IMR-90 (cell line): ENCODE measurements at regions not wholly inside any gene's neighbourhood (a gene's known extent, or its start where the extent isn't known, plus 50 kb on each side); places are given as distances from the start of the nearest gene placed in this dataset.

ENCODE experiments used
- ATAC-seq: fragments of 200-7000 bp; cut with Tn5 transposase; 2 replicates; pipeline ENCODE4 v1.9.1; 2020; ENCODE audit warnings: low read depth, mild to moderate bottlenecking, moderate library complexity
- BruUV-seq: library from RNA; stranded (reverse); fragments of 400-500 nt; replicated peaks from 2 replicates; lab custom pipeline; 2021; lab: Mats Ljungman, UMichigan
- CTCF ChIA-PET: fragments of 300-600 bp; formaldehyde crosslinking; extraction: SDS; loops from one replicate; lab custom pipeline; 2021; ENCODE audit warnings: antibody characterized with exemption; lab: Yijun Ruan, JAX
- POLR2A ChIA-PET: fragments of 300-600 bp; sonication (Branson Sonifier 250); formaldehyde crosslinking; loops from one replicate; lab custom pipeline; 2022; ENCODE audit warnings: antibody characterized with exemption; ENCODE audit not compliant: unreplicated experiment; lab: Charles Lee
- DNase-seq: peaks from one replicate; pipeline ENCODE4 v3.0.0; 2013
- H2AFZ ChIP-seq: replicated peaks from 2 replicates; pipeline ENCODE3; 2013; ENCODE audit warnings: low read length, mild to moderate bottlenecking; ENCODE audit not compliant: poor library complexity
- H2AK5ac ChIP-seq: 2 replicates; pipeline ENCODE4 v1.6.1; 2013; ENCODE audit warnings: low read depth, low read length, inconsistent platforms
- H2AK9ac ChIP-seq: replicated peaks from 2 replicates; pipeline ENCODE3; 2013; ENCODE audit warnings: mild to moderate bottlenecking, low read depth, low read length, moderate library complexity; ENCODE audit not compliant: poor library complexity
- H2BK120ac ChIP-seq: 2 replicates; pipeline ENCODE4 v1.6.1; 2013; ENCODE audit warnings: low read depth, low read length, inconsistent platforms
- H2BK15ac ChIP-seq: 3 replicates; pipeline ENCODE4 v1.6.1; 2013; ENCODE audit warnings: low read depth, low read length, inconsistent platforms
- H2BK20ac ChIP-seq: 2 replicates; pipeline ENCODE4 v1.6.1; 2013; ENCODE audit warnings: low read depth, mild to moderate bottlenecking, inconsistent platforms, low read length, moderate library complexity
- H2BK5ac ChIP-seq: 2 replicates; pipeline ENCODE4 v1.6.1; 2013; ENCODE audit warnings: mild to moderate bottlenecking, low read depth, low read length, inconsistent platforms; ENCODE audit not compliant: poor library complexity, severe bottlenecking
- H3K14ac ChIP-seq: replicated peaks from 2 replicates; pipeline ENCODE4 v1.6.1; 2013; ENCODE audit warnings: low read depth, low read length, inconsistent platforms
- H3K18ac ChIP-seq: 2 replicates; pipeline ENCODE4 v1.6.1; 2013; ENCODE audit warnings: low read depth, low read length, control low read depth
- H3K23ac ChIP-seq: 2 replicates; pipeline ENCODE4 v1.6.1; 2013; ENCODE audit warnings: low read depth, low read length, inconsistent platforms
- H3K27ac ChIP-seq: 2 replicates; pipeline ENCODE4 v1.5.1; 2013; ENCODE audit warnings: mild to moderate bottlenecking, control low read depth, low read length; ENCODE audit not compliant: insufficient read depth
- H3K27me3 ChIP-seq: 2 replicates; pipeline ENCODE4 v1.6.1; 2013; ENCODE audit warnings: low read length; ENCODE audit not compliant: control insufficient read depth, insufficient read depth
- H3K36me3 ChIP-seq: 2 replicates; pipeline ENCODE4 v1.6.1; 2013; ENCODE audit warnings: low read length, mixed read lengths; ENCODE audit not compliant: control insufficient read depth, insufficient read depth
- H3K4ac ChIP-seq: 2 replicates; pipeline ENCODE4 v1.6.1; 2013; ENCODE audit warnings: low read depth, low read length, inconsistent platforms
- H3K4me1 ChIP-seq: 2 replicates; pipeline ENCODE4 v1.6.1; 2013; ENCODE audit warnings: low read length, mixed read lengths; ENCODE audit not compliant: control insufficient read depth, insufficient read depth
- H3K4me2 ChIP-seq: 2 replicates; pipeline ENCODE4 v1.6.1; 2013; ENCODE audit warnings: low read depth, mild to moderate bottlenecking, control low read depth, low read length, moderate library complexity
- H3K4me3 ChIP-seq: 2 replicates; pipeline ENCODE4 v1.5.1; 2013; ENCODE audit warnings: low read depth, mild to moderate bottlenecking, control low read depth, low read length, moderate library complexity; ENCODE audit not compliant: insufficient read depth
- H3K56ac ChIP-seq: 2 replicates; pipeline ENCODE4 v1.6.1; 2013; ENCODE audit warnings: low read length, inconsistent platforms; ENCODE audit not compliant: insufficient read depth; ENCODE audit errors: extremely low read depth
- H3K79me1 ChIP-seq, 2 experiments: 2 replicates each; pipeline ENCODE4 v1.6.1; 2013; ENCODE audit warnings: low read length in 2 of 2, inconsistent platforms in 1 of 2, low read depth in 1 of 2
- H3K9ac ChIP-seq: 2 replicates; pipeline ENCODE4 v1.6.1; 2013; ENCODE audit warnings: low read depth, low read length, control low read depth
- H3K9me1 ChIP-seq: 2 replicates; pipeline ENCODE4 v1.6.1; 2013; ENCODE audit warnings: low read length, inconsistent platforms; ENCODE audit not compliant: insufficient read depth
- H3K9me3 ChIP-seq: 2 replicates; pipeline ENCODE4 v1.6.1; 2013; ENCODE audit warnings: low read length; ENCODE audit not compliant: control insufficient read depth, insufficient read depth
- H4K20me1 ChIP-seq: 2 replicates; pipeline ENCODE4 v1.6.1; 2013; ENCODE audit warnings: low read length, inconsistent platforms; ENCODE audit not compliant: insufficient read depth
- H4K5ac ChIP-seq: 2 replicates; pipeline ENCODE4 v1.6.1; 2013; ENCODE audit warnings: mild to moderate bottlenecking, low read depth, low read length, control low read depth
- H4K8ac ChIP-seq, 2 experiments: 2 replicates each; pipeline ENCODE4 v1.6.1; 2013; ENCODE audit warnings: low read depth in 2 of 2, low read length in 2 of 2, control low read depth in 1 of 2, inconsistent platforms in 1 of 2
- H4K91ac ChIP-seq: 2 replicates; pipeline ENCODE4 v1.6.1; 2013; ENCODE audit warnings: low read depth, low read length, inconsistent platforms; ENCODE audit not compliant: insufficient read depth
- BHLHE40 ChIP-seq: fragments of 150-350 bp; IDR thresholded peaks from 2 replicates; pipeline ENCODE4 v1.6.1; 2016; ENCODE audit warnings: mild to moderate bottlenecking, low read depth, low read length
- CEBPB ChIP-seq: IDR thresholded peaks from 2 replicates; pipeline ENCODE4 v1.6.1; 2012; ENCODE audit warnings: low read depth, low read length, improper control_type of control experiment
- CHD1 ChIP-seq: IDR thresholded peaks from 2 replicates; pipeline ENCODE4 v1.6.1; 2012; ENCODE audit warnings: low read depth, low read length, improper control_type of control experiment
- FOS ChIP-seq: fragments of 150-350 bp; IDR thresholded peaks from 2 replicates; pipeline ENCODE4 v1.6.1; 2016; ENCODE audit warnings: low read depth, low read length
- MAFK ChIP-seq: IDR thresholded peaks from 2 replicates; pipeline ENCODE4 v1.6.1; 2012; ENCODE audit warnings: low read depth, low read length, improper control_type of control experiment
- MAZ ChIP-seq: IDR thresholded peaks from 2 replicates; pipeline ENCODE4 v1.6.1; 2012; ENCODE audit warnings: low read depth, mild to moderate bottlenecking, low read length, improper control_type of control experiment, moderate library complexity, borderline replicate concordance
- MXI1 ChIP-seq: IDR thresholded peaks from 2 replicates; pipeline ENCODE4 v1.6.1; 2012; ENCODE audit warnings: low read depth, mild to moderate bottlenecking, low read length, moderate library complexity, borderline replicate concordance
- NFE2L2 ChIP-seq: fragments of 150-350 bp; IDR thresholded peaks from 2 replicates; pipeline ENCODE4 v1.6.1; 2016; ENCODE audit warnings: low read depth, mild to moderate bottlenecking, low read length
- POLR2A ChIP-seq: IDR thresholded peaks from 2 replicates; pipeline ENCODE4 v1.6.1; 2012; ENCODE audit warnings: mild to moderate bottlenecking, low read depth, low read length
- RAD21 ChIP-seq: IDR thresholded peaks from 2 replicates; pipeline ENCODE4 v1.6.1; 2012; ENCODE audit warnings: low read length, improper control_type of control experiment
- RCOR1 ChIP-seq: IDR thresholded peaks from 2 replicates; pipeline ENCODE4 v1.6.1; 2012; ENCODE audit warnings: mild to moderate bottlenecking, low read length, improper control_type of control experiment; ENCODE audit not compliant: insufficient replicate concordance
- RFX5 ChIP-seq: IDR thresholded peaks from 2 replicates; pipeline ENCODE4 v1.8.0; 2012; ENCODE audit warnings: low read depth, mild to moderate bottlenecking, low read length, moderate library complexity
- SMC3 ChIP-seq: fragments of 150-350 bp; IDR thresholded peaks from 2 replicates; pipeline ENCODE4 v1.6.1; 2016; ENCODE audit warnings: low read depth, mild to moderate bottlenecking, antibody characterized with exemption, low read length, moderate library complexity
- WGBS, 2 experiments: methylation state at CpG; one replicate each; pipeline versions ENCODE4 v1.1.5 to v1.1.7; 2013; ENCODE audit warnings: missing lambda C conversion rate in 2 of 2; ENCODE audit not compliant: insufficient read length in 1 of 2; ENCODE audit errors: extremely low coverage in 2 of 2; 5-methylcytosine and 5-hydroxymethylcytosine counted together
- dilution Hi-C: fragments of 300-500 bp; cut with HindIII; formaldehyde crosslinking; loops from one replicate; pipeline ENCODE4 v1.14.3; 2018; ENCODE audit warnings: low sequenced_read_pairs; ENCODE audit not compliant: unreplicated experiment
- in situ Hi-C: fragments of 300-500 bp; cut with MboI; formaldehyde crosslinking; loops from 3 replicates; pipeline ENCODE4 v1.14.3; 2019; ENCODE audit warnings: low sequenced_read_pairs, inconsistent platforms, mixed read lengths
- intact Hi-C: fragments of 100-400 bp; cut with micrococcal nuclease; formaldehyde crosslinking; loops from 2 replicates; pipeline ENCODE4 v1.10.0; 2022
- TF ChIP-seq, protein P1 (sequence below): fragments of 150-350 bp; IDR thresholded peaks from 2 replicates; pipeline ENCODE4 v1.6.1; 2017; ENCODE audit warnings: mild to moderate bottlenecking, antibody characterized with exemption, low read length, low read depth
- TF ChIP-seq, protein P2 (sequence below): conservative IDR thresholded peaks from 2 replicates; pipeline ENCODE4 v1.5.1; 2012; ENCODE audit warnings: mild to moderate bottlenecking, low read depth, low read length, improper control_type of control experiment
- TF ChIP-seq, protein P3 (sequence below): fragments of 150-350 bp; IDR thresholded peaks from 2 replicates; pipeline ENCODE4 v1.6.1; 2016; ENCODE audit warnings: low read depth, mild to moderate bottlenecking, low read length, moderate library complexity, borderline replicate concordance

DNA sequence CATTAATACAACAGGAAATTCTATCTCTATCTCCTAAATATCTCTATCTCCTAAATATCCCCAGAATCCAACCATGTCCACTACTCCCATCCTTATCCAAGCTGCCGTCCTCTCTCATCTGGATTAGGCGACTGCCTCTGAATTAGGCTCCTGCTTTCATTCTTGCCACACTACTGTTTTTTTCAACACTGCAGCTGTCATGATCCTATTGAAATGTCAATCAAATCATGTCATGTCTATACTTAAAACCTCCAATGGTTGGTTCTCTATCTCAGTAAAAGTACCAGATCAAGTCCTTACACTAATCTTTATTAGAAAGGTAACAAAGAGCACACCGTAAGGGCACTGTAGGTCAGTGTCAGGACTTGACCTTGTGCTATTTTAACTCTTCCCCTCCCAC lies 82.0 kb upstream of the NFIA start:
- POLR2A ChIA-PET, result no interaction called here
- CTCF ChIA-PET, result no interaction called here
- no TSS peak for BruUV-seq
- intact Hi-C loops, result no loop called here
- dilution Hi-C loops, result no loop called here
- WGBS, 2 experiments, result 90% methylated on average over 2 of the region's 3 CpGs; no CpG with 5 or more reads in 1 of the 2 experiments
- Histone ChIP-seq H3K9me1 (no peaks in the 10 kb centered on the region), H3K9me3 (no peaks in the 10 kb centered on the region), H2BK120ac (no peak overlapping the region), H3K27me3 (peaks cover 4% of the 10 kb centered on the region; the same call in 1 of the 2 replicates), H3K23ac (no peak overlapping the region), H3K18ac (no peak overlapping the region), H3K56ac (no peak overlapping the region), H2AK5ac (no peak overlapping the region), H3K4me2 (no peak overlapping the region), H4K5ac (no peak overlapping the region), H2BK5ac (no peak overlapping the region), H2BK15ac (no peak overlapping the region), H3K4me1 (no peaks in the 10 kb centered on the region), H3K4me3 (no peak overlapping the region), H3K4ac (no peak overlapping the region), H3K14ac (no peak overlapping the region), H3K36me3 (no peaks in the 10 kb centered on the region), H3K79me1 (no peaks in the 10 kb centered on the region), H3K9ac (no peak overlapping the region), H2BK20ac (no peak overlapping the region), H2AK9ac (no peak overlapping the region), H4K91ac (no peak overlapping the region), H2AFZ (no peak overlapping the region), H4K20me1 (no peaks in the 10 kb centered on the region), H3K27ac (no peak overlapping the region), H4K8ac (no peak overlapping the region)
- DNase-seq (no peak), ATAC-seq (no peak)
- TF ChIP-seq, protein P1, sequence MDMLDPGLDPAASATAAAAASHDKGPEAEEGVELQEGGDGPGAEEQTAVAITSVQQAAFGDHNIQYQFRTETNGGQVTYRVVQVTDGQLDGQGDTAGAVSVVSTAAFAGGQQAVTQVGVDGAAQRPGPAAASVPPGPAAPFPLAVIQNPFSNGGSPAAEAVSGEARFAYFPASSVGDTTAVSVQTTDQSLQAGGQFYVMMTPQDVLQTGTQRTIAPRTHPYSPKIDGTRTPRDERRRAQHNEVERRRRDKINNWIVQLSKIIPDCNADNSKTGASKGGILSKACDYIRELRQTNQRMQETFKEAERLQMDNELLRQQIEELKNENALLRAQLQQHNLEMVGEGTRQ, result no peak
- TF ChIP-seq NFE2L2 (no peak), CHD1 (no peak), RCOR1 (no peak), SMC3 (no peak), POLR2A (no peak), MAFK (no peak), CEBPB (no peak), RAD21 (no peak), RFX5 (no peak), BHLHE40 (no peak), FOS (no peak), MAZ (no peak), MXI1 (no peak)
- TF ChIP-seq, protein P2, sequence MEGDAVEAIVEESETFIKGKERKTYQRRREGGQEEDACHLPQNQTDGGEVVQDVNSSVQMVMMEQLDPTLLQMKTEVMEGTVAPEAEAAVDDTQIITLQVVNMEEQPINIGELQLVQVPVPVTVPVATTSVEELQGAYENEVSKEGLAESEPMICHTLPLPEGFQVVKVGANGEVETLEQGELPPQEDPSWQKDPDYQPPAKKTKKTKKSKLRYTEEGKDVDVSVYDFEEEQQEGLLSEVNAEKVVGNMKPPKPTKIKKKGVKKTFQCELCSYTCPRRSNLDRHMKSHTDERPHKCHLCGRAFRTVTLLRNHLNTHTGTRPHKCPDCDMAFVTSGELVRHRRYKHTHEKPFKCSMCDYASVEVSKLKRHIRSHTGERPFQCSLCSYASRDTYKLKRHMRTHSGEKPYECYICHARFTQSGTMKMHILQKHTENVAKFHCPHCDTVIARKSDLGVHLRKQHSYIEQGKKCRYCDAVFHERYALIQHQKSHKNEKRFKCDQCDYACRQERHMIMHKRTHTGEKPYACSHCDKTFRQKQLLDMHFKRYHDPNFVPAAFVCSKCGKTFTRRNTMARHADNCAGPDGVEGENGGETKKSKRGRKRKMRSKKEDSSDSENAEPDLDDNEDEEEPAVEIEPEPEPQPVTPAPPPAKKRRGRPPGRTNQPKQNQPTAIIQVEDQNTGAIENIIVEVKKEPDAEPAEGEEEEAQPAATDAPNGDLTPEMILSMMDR, result no peak
- TF ChIP-seq, protein P3, sequence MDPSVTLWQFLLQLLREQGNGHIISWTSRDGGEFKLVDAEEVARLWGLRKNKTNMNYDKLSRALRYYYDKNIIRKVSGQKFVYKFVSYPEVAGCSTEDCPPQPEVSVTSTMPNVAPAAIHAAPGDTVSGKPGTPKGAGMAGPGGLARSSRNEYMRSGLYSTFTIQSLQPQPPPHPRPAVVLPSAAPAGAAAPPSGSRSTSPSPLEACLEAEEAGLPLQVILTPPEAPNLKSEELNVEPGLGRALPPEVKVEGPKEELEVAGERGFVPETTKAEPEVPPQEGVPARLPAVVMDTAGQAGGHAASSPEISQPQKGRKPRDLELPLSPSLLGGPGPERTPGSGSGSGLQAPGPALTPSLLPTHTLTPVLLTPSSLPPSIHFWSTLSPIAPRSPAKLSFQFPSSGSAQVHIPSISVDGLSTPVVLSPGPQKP, result no peak
- in situ Hi-C loops, result no loop called here
